HG03064 (cell line): ENCODE measurements at regions not wholly inside any gene's neighbourhood (a gene's known extent, or its start where the extent isn't known, plus 50 kb on each side); places are given as distances from the start of the nearest gene placed in this dataset.
"Not testable (repeated sequence)": the region's sequence is repeated elsewhere in the genome, so short reads cannot be mapped to it uniquely, and the experiment has no call there.

ENCODE experiments used
- ATAC-seq: cut with Tn5 transposase; IDR thresholded peaks from one replicate; pipeline ENCODE4 v1.9.1; 2021; ENCODE audit warnings: low read depth; ENCODE audit not compliant: unreplicated experiment

DNA sequence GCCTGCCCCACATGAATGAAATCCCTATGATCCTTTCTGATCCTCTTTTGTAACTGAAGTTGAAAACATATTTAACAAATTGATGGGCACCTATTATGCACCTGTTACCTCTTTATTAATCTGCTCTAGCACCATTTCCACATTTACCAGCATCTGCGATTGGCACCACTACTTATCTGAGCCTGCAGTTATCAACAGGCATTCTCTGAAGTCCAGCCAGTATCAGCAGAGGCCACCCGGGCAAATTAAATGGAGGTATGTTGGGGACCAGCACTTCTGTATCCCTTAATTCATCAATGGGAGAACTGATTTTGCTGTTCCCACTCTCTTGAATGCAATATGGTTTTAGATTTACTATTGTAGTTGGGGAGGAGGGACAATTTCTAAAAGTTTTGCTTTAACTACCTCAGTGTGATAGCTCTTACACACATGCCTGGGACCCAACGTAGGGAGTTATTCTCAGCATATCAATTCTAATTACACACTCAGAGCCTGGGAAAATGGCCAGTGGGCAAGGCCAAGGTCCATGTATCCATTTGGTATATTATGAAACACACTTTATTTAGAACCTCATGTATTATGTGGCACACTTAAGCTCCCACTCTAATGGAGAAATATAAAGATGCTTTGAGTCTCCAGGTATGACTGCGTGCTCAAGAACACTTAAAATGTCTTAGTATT, 1927.1 kb upstream of the PCDH7 start:
- no peak for ATAC-seq

DNA sequence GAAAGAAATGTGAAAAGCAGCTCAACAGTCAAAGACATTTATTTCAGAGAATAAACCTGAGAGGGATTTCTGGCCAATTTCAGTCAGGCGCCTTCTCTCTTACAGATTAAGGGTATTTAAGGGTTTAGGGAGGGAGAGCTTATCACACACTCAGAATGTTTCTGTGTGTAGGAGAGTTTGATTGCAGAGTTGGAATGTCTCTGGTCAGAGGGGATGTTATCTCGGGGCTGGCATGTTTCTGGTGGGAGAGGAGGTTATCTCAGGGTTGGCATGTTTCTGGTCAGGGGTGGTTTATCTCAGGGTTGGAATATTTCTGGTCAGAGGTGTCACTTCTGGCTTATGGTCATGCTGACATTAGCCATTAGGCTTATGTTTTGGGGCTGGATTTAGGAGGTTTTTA, 1920.5 kb upstream of the PCDH7 start:
- ATAC-seq: no peak

DNA sequence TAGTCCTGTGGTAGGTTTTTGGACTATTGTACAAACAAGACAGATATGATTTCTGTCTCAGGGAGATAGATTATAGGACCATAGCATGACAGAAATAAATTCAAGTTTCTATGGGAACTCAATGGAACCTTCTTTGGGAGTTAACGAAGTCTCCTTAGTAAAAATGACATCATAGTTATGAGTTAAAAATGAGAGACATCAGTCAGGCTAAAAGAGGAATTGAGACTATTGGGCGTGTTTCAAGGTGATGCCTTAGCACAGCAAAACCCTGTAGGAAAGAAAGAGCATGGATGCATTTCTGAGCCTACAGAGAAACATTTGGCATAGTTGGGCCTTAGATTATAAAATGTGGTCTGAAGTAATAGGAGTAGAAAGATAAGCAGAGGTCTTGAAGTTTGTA, 1909.1 kb upstream of the PCDH7 start:
- no peak for ATAC-seq

DNA sequence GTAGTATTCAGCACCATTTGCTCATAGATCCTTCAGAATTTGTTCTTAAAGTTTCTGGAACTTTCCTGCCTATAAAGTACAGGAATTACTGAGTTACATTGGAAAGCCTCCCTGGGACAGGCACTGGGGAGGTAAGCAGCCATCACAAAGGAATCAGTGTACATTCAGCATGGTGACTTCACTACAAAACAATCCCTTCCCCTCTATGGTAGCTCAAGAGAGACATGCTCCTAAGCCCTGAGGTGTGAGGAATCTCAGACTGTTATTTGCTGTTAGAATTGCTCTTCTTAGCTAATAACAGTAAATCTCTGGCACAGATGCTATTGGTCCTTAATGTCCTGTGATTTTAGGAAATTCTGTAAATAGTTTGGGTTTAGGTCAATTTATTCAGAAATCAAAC, 1898.0 kb upstream of the PCDH7 start:
- no peak for ATAC-seq

DNA sequence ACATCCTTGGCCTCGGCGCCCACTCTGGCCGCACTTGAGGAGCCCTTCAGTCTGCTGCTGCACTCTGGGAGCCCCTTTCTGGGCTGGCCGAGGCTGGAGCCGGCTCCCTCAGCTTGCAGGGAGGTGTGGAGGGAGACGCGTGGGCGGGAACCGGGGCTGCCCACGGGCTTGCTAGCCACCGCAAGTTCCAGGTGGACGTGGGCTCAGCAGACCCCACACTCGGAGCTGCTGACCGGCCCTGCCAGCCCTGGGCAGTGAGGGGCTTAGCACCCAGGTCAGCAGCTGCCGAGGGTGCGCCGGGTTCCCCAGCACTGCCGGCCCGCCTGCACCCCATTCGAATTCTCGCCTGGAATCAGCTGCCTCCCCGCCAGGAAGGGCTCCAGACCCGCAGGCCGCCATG, 1892.3 kb upstream of the PCDH7 start:
- ATAC-seq: no peak

DNA sequence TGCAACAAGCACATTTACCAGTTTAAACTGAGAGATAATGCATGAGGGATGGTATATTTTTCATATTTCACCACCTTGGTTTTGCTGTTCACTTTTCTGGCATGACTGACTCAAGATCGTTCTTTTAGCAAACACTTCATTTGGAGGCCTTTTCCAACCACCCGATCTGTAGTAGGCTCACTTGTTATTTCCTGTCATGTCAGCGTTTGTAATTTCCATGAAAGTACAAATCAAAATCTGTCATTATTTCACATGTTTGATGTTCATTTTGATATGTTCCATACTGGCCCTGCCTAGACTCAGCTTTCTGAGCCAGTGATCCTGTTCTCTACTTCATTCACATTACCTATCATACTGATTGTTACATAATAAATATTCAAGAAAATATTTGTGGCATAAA, 1888.3 kb upstream of the PCDH7 start:
- ATAC-seq: no peak

DNA sequence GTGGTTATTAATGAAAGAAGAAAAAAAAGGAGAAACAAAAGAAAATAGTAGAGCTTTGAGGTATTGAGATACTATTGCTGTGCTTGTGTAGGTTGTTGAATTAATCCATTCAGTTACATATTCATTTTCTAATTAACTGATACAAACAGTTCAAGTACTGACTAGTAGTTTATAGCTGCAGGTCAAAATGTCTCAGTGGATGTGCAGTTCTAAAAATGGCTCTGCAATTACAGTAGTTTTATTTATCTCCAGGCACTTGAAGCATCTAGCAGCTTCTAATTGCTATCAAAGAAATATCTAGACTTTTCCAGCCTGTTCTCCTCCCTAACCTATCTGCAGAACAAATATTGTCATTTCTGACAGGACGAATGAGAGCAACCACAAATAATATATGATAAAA, 1887.7 kb upstream of the PCDH7 start:
- ATAC-seq: no peak

DNA sequence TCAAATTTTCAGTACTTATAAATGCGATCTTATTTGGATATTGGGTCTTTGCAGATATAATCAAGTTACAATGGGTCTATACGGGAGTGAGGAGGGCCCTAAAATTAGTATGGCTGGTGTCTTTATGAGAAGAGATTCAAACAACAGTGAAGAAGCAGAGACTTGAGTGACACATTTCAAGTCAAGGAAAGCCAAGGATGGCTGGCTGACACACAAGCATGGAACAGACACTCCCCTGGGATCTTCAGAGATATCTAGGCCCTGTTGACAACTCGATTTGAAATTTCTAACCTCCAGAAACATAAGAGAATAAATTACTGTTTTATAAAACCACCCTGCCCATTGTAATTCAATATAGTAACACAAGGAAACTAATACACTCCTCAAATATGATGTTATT, 1886.0 kb upstream of the PCDH7 start:
- ATAC-seq: no peak

DNA sequence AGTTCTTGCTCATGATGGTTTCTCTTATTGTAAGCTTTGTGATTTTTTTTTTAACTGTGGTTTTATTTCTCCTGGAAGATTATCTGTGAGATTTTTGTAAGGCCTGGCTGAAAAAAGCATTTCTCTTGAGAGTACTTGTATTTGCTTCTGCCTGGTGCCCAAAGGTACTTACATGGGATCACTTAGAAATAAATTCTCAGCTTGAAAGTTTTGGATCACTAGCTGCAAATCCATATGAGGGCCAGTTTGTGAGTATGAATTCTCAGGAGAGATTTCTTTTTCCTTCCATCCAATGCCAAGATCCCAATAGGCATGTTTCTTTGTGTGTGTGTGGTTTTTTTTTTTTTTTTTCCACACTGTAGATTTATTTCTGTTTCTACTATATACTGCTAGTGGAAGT, 1884.7 kb upstream of the PCDH7 start:
- no peak for ATAC-seq

DNA sequence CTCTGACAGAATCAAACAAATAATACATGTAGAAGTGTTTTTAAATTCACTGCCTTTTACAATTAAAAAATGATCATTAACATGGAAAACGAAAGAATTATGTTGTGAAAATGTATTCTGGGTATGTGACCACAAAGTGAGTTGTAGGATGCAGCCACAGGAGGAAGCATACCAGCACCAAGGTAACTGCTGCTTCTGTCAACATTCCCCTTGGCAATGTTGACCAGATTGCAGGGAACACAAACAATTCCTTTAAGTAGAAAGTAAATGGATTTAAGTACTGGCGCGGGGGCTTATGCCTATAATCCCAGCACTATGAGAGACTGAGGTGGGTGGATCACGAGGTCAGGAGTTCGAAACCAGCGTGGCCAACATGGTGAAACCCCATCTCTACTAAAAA, 1877.9 kb upstream of the PCDH7 start:
- ATAC-seq: no peak

DNA sequence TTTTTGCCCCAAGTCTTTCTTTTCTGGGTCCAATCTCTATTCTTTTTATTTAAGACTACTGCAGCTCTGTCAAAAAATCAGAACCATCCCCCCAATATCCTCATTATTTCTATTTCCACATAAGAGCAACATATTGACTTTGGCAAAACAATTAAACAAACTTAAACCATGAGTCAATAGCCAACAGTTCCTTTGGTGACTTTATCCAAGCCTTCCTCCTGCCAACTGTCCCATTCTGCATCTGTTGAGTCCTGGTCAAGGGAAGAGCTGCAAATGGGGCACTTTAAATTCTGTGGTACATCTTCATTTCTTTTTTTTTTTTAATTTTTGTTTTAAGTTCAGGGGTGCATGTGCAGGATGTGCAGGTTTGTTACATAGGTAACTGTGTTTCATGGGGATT, 1875.0 kb upstream of the PCDH7 start:
- ATAC-seq: no peak

DNA sequence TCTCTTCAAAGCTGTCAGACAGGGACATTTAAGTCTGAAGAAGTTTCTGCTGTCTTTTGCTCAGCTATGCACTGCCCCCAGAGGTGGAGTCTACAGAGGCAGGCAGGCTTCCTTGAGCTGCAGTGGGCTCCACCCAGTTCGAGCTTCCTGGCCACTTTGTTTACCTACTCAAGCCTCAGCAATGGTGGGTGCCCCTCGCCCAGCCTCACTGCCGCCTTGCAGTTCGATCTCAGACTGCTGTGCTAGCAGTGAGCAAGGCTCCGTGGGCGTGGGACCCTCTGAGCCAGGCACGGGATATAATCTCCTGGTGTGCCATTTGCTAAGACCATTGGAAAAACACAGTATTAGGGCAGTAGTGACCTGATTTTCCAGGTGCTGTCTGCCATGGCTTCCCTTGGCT, 1863.1 kb upstream of the PCDH7 start:
- not testable (repeated sequence) for ATAC-seq

DNA sequence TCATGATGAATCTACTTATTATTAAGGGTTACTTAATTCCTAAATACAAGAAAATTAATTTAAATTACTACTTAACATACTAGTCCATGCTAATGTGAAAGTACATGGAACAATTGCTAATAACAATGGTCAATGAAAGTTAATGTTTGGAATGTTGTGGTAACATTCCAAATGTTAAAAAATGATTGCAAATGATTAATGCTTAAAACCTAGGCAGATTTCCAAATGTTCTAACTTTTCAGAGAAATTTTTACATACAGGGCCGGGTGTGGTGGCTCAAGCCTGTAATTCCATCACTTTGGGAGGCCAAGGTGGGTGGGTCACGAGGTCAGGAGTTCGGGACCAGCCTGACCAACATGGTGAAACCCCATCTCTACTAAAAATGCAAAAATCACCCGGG, 1851.3 kb upstream of the PCDH7 start:
- ATAC-seq: no peak

DNA sequence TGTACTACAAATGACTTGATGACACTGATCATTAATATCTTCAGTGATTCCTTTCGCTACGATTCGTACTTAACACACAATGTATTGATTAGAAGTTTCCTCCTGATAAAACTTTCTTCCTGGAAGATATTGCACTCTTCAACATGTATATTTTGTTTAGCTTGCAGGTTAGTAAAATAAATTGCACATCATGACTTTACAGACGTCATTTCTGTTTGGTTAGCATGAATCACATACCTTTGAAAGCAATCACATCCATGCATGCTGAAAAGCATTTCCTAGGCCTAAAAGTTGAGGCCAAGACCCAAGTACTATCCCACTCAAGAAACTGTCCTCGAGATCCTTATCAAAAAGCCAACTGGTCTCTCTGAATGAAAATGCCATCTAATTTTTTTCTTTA, 1841.0 kb upstream of the PCDH7 start:
- no peak for ATAC-seq

DNA sequence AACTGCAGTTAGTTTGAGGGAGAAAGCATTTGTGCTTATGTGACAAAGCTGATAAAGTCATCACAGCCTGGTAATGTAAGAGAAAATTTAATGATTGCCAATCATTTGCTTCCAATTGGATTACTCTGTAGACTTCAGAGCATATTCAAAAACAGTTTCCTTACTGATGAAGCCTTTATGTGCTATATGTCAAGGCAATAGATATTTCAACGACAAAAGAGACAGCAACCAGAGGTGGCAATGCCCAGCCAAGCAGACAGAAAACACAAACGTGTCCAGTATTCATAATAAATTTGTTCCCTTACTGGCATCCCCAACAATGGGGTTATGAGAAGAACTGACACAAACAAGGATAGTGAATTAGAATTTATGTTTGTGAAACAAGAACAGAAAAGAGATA, 1840.3 kb upstream of the PCDH7 start:
- no peak for ATAC-seq

DNA sequence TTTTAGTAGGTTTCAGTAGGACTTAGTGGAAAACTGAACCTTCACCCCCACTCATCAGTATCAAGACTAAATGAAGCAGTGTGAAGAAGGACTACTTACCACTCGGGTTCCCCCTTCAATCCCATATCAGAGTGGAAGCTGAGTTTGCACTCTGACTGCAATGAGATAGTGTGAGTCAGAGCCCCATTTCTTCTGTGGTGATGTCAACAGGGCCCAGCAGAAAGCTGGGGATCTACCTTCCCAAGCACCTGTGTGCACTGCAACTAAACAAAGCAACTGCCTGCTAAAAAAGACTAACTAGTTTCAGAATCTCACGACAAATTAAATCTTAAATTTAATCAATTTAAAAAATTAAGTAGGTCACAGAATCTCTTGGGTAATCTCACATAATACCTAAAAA, 1837.0 kb upstream of the PCDH7 start:
- no peak for ATAC-seq

DNA sequence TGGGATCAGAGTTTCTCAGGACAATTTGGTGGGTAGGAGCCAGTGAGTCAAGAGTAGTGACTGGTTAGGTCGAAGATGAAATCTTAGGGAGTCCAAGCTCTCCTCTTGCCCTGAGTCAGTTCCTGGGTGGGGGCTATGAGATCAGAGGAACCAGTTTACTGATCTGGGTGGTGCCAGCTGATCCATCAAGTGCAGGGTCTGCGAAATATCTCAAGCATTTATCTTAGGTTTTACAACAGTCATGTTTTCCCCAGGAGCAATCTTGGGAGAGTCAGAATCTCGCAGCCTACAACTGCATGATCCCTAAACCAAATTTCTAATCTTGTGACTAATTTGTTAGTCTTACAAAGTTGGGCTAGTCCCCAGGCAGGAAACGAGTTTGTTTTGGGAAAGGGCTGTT, 1833.2 kb upstream of the PCDH7 start:
- ATAC-seq: no peak

DNA sequence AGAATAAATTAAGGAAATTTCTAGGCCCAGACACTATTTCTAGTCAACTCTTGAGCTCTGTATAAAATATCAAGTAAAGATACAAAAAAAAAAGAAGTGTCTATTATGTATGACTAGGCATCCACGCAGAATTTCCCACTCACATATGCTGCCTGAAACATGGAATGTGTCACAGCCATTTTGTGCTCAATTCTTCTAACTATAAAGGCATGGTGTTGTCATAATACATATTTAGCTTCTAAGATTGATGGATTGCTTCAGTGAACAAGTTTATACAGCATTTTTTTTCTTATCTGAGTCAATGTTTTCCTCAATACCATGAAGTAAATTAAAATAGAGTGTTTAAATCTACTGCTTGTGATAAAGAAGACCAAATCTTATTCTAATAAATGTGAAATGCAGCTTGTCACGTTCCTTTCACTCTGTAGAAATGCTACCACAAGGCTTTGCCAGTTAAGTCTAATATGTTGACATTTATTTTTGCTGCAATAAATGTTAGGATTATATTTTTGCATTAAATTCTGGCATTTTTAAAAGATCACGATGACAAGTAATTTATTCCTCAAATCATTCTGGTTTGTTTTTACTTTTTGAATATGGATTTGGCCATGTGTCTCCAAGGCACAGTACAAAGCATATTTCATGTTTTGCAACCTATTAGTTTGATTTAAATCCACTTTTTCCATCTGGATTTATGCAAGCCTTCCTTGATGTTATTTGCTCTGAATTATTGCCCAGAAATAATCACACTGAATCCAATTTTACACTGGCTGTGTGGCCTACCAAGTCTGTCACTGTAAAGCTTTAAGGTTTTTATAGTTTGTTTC, 1829.0 kb upstream of the PCDH7 start:
- no peak for ATAC-seq

DNA sequence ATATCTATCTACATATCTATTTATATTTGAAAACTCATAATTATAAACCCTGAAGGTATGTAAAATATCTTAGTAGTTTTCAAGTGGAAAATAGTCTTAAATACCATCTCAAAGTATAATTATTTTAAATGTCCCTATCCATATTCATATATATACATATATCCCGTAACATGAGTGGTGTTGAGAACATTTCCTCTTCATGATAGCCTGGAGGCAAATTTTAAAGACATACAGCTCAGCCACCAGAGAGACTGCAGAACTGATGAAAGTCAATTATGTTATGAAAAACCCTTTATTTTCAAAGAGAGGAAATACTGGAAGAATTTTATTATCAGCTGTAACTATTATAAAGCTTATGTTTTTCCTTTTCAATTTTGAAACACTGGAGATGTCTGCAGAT, 1806.7 kb upstream of the PCDH7 start:
- no peak for ATAC-seq

DNA sequence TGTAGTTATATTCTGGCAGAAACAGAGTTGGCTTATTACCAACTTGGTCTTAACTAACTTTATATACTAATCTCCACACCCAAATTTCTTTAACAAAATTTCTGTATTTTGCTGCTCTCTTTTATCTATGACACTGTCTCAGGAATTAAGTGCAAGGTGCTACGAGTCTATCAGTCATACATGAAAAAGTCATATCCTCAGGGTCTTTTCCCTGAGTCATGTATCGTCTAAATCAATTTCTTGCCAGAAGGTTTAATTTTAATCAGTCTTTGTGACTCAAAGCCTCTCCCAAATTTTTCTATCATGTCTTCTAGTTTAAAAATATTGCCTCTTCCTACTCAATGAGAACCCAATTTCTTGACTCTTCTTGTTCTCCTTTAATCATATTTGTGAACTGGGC, 1803.6 kb upstream of the PCDH7 start:
- no peak for ATAC-seq

DNA sequence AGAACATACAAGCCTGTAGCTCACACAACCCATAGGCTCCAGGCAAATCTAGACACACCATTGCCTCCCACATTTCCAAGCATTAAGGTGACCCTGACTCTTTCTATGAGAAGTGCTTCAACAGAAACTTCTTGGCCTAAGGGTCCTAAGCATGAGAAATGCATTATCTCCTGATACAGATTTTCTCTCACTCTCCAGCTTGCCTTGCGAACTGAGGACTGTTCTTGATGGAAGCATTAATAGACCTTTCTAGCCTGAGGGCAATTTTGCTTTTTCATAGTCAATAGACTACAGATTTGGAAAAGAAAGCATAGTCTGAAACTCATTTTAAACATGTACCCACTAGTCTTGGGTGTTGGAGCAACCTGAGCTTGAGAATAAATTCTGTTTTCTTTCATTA, 1801.3 kb upstream of the PCDH7 start:
- ATAC-seq: no peak

DNA sequence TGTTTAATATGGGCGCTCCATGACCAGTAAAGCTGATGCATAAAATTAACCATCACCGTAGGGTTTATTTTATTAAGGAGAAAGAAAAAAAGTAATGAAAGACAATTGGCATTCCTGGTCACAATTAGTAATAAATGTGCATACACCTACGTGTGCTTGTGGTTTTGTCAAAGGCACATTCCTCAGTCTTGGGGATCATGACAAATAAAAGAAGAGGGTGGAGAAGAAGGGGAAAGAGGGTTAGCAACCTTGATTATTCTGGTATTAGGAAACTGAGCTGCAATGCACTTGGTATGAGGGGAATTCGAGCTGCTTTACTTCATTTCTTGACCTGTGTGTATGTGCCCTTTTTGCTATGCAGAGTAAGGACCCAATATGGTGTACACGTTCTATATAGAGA, 1798.3 kb upstream of the PCDH7 start:
- no peak for ATAC-seq
